ENCODE measurements at regions not wholly inside any gene's neighbourhood (a gene's known extent, or its start where the extent isn't known, plus 50 kb on each side); places are given as distances from the start of the nearest gene placed in this dataset.
"Not testable (repeated sequence)": the region's sequence is repeated elsewhere in the genome, so short reads cannot be mapped to it uniquely, and the experiment has no call there.

- in situ Hi-C loops (cut with HindIII; ENCODE audit: low sequenced_read_pairs) = no loop called here
Measured at GRCh38 chr13:44142941-44143665, 230.5 kb upstream of the SERP2 start.

- in situ Hi-C loops (cut with HindIII; ENCODE audit: low sequenced_read_pairs) = no loop called here
Measured at GRCh38 chr13:44146138-44146537, 227.5 kb upstream of the SERP2 start.

GRCh38 chr13:44147233-44147632, 226.4 kb upstream of the SERP2 start:
- in situ Hi-C loops (cut with HindIII; ENCODE audit: low sequenced_read_pairs) = no loop called here

- in situ Hi-C loops (cut with HindIII; ENCODE audit: low sequenced_read_pairs) = no loop called here
Measured at GRCh38 chr13:44147648-44148047, 226.0 kb upstream of the SERP2 start.

GRCh38 chr13:44148159-44148914, 225.3 kb upstream of the SERP2 start:
- in situ Hi-C loops (cut with HindIII; ENCODE audit: low sequenced_read_pairs) = no loop called here

- in situ Hi-C loops (cut with HindIII; ENCODE audit: low sequenced_read_pairs) = not testable (repeated sequence)
Measured at GRCh38 chr13:44149231-44149630, 224.4 kb upstream of the SERP2 start.

- in situ Hi-C loops (cut with HindIII; ENCODE audit: low sequenced_read_pairs) = no loop called here
Measured at GRCh38 chr13:44149821-44150220, 223.8 kb upstream of the SERP2 start.

GRCh38 chr13:44151474-44151873, 222.2 kb upstream of the SERP2 start:
- in situ Hi-C loops (cut with HindIII; ENCODE audit: low sequenced_read_pairs) = no loop called here

GRCh38 chr13:44153496-44153895, 220.1 kb upstream of the SERP2 start:
- in situ Hi-C loops (cut with HindIII; ENCODE audit: low sequenced_read_pairs) = no loop called here

- in situ Hi-C loops (cut with HindIII; ENCODE audit: low sequenced_read_pairs) = no loop called here
Measured at GRCh38 chr13:44155422-44156293, 218.0 kb upstream of the SERP2 start.

- in situ Hi-C loops (cut with HindIII; ENCODE audit: low sequenced_read_pairs) = no loop called here
Measured at GRCh38 chr13:44156294-44156658, 217.3 kb upstream of the SERP2 start.

- in situ Hi-C loops (cut with HindIII; ENCODE audit: low sequenced_read_pairs) = no loop called here
Measured at GRCh38 chr13:44157606-44158005, 216.0 kb upstream of the SERP2 start.

GRCh38 chr13:44158098-44158521, 215.5 kb upstream of the SERP2 start:
- in situ Hi-C loops (cut with HindIII; ENCODE audit: low sequenced_read_pairs) = no loop called here

- in situ Hi-C loops (cut with HindIII; ENCODE audit: low sequenced_read_pairs) = no loop called here
Measured at GRCh38 chr13:44158881-44159632, 214.6 kb upstream of the SERP2 start.

- in situ Hi-C loops (cut with HindIII; ENCODE audit: low sequenced_read_pairs) = no loop called here
Measured at GRCh38 chr13:44159633-44160279, 213.9 kb upstream of the SERP2 start.

- in situ Hi-C loops (cut with HindIII; ENCODE audit: low sequenced_read_pairs) = no loop called here
Measured at GRCh38 chr13:44160591-44161191, 212.9 kb upstream of the SERP2 start.

GRCh38 chr13:44163108-44163507, 210.5 kb upstream of the SERP2 start:
- in situ Hi-C loops (cut with HindIII; ENCODE audit: low sequenced_read_pairs) = no loop called here

- in situ Hi-C loops (cut with HindIII; ENCODE audit: low sequenced_read_pairs) = no loop called here
Measured at GRCh38 chr13:44165221-44165888, 208.3 kb upstream of the SERP2 start.

- in situ Hi-C loops (cut with HindIII; ENCODE audit: low sequenced_read_pairs) = no loop called here
Measured at GRCh38 chr13:44165889-44166496, 207.6 kb upstream of the SERP2 start.

All from endothelial cell of hepatic sinusoid (primary cell).